Ishikawa (cell line): ENCODE measurements at regions not wholly inside any gene's neighbourhood (a gene's known extent, or its start where the extent isn't known, plus 50 kb on each side); places are given as distances from the start of the nearest gene placed in this dataset.

Experiments
- CEBPB ChIP-seq: IDR thresholded peaks from 2 replicates; pipeline ENCODE4 v1.6.1; 2012
- CREB1 ChIP-seq: IDR thresholded peaks from 2 replicates; pipeline ENCODE4 v1.6.1; 2012; ENCODE audit warnings: low read depth
- EGR1 ChIP-seq: IDR thresholded peaks from 2 replicates; pipeline ENCODE4 v1.6.1; 2012
- EP300 ChIP-seq: IDR thresholded peaks from 2 replicates; pipeline ENCODE4 v1.6.1; 2012; ENCODE audit warnings: borderline replicate concordance
- FOXM1 ChIP-seq: IDR thresholded peaks from 2 replicates; pipeline ENCODE4 v1.6.1; 2012; ENCODE audit warnings: low read depth, borderline replicate concordance
- MAX ChIP-seq: IDR thresholded peaks from 2 replicates; pipeline ENCODE4 v1.6.1; 2012
- RAD21 ChIP-seq: IDR thresholded peaks from 2 replicates; pipeline ENCODE4 v1.6.1; 2012; ENCODE audit warnings: low read depth
- REST ChIP-seq: IDR thresholded peaks from 2 replicates; pipeline ENCODE4 v1.6.1; 2012; ENCODE audit warnings: low read depth, mild to moderate bottlenecking
- TAF1 ChIP-seq: IDR thresholded peaks from 2 replicates; pipeline ENCODE4 v1.6.1; 2012; ENCODE audit warnings: low read depth, mild to moderate bottlenecking
- TCF12 ChIP-seq: IDR thresholded peaks from 2 replicates; pipeline ENCODE4 v1.6.1; 2012; ENCODE audit warnings: low read depth
- TEAD4 ChIP-seq: IDR thresholded peaks from 2 replicates; pipeline ENCODE4 v1.6.1; 2012
- USF1 ChIP-seq: IDR thresholded peaks from 2 replicates; pipeline ENCODE4 v1.6.1; 2012
- YY1 ChIP-seq: IDR thresholded peaks from 2 replicates; pipeline ENCODE4 v1.6.1; 2012; ENCODE audit warnings: low read depth
- ZBTB7A ChIP-seq: IDR thresholded peaks from 2 replicates; pipeline ENCODE4 v1.6.1; 2012; ENCODE audit warnings: low read depth

GRCh38 chr13:90568165-90568564, 779.3 kb upstream of the MIR17HG start:
- TF ChIP-seq USF1 (no peak), CREB1 (no peak), RAD21 (no peak), EP300 (no peak), EGR1 (no peak), MAX (no peak), REST (no peak), YY1 (no peak), TCF12 (no peak), TAF1 (no peak), FOXM1 (no peak), TEAD4 (no peak), CEBPB (no peak), ZBTB7A (no peak)
